Peyer's patch (tissue), 4 donors: ENCODE measurements at regions not wholly inside any gene's neighbourhood (a gene's known extent, or its start where the extent isn't known, plus 50 kb on each side); places are given as distances from the start of the nearest gene placed in this dataset.

Experiments
- POLR2A ChIP-seq, 2 donors: fragments of 450-650 bp; IDR thresholded peaks; one replicate each; pipeline ENCODE4 v1.5.1; 2017; ENCODE audit warnings: antibody characterized with exemption in 2 of 2, mild to moderate bottlenecking in 2 of 2, moderate library complexity in 2 of 2
- TF ChIP-seq, protein P1 (sequence below), 6 experiments: fragments of 450-650 bp in 4 of 6; fragments of 200-600 bp in 2 of 6; sonication (generic) in 1 of 6; IDR thresholded peaks; one replicate each; pipeline ENCODE4 v1.5.1; 2017 to 2019; ENCODE audit warnings: antibody characterized with exemption in 6 of 6, mild to moderate bottlenecking in 3 of 6, moderate library complexity in 1 of 6

DNA sequence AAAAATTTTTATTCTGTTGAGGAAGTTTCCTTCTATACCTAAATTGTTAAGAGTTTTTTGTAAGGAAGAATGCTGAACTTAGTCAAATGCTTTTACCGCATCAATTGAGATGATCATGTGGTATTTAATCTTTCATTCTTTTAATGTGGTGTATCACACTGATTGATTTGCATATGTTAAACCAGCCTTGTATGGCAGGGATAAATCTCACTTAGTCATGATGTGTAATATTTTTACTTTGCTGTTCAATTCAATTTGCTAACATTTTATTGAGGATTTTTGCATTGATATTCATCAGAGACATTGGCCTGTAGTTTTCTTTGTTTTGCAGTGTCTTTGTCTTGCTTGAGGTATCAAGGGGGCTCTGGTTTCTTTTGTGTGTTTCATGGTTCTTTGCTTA, 125.3 kb upstream of the MEF2C start:
- no peak for TF ChIP-seq POLR2A (IDR thresholded peaks at IDR 0.05)
- TF ChIP-seq, protein P1, sequence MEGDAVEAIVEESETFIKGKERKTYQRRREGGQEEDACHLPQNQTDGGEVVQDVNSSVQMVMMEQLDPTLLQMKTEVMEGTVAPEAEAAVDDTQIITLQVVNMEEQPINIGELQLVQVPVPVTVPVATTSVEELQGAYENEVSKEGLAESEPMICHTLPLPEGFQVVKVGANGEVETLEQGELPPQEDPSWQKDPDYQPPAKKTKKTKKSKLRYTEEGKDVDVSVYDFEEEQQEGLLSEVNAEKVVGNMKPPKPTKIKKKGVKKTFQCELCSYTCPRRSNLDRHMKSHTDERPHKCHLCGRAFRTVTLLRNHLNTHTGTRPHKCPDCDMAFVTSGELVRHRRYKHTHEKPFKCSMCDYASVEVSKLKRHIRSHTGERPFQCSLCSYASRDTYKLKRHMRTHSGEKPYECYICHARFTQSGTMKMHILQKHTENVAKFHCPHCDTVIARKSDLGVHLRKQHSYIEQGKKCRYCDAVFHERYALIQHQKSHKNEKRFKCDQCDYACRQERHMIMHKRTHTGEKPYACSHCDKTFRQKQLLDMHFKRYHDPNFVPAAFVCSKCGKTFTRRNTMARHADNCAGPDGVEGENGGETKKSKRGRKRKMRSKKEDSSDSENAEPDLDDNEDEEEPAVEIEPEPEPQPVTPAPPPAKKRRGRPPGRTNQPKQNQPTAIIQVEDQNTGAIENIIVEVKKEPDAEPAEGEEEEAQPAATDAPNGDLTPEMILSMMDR (IDR thresholded peaks at IDR 0.05), result no peak
